SK-N-SH (cell line): ENCODE measurements at regions not wholly inside any gene's neighbourhood (a gene's known extent, or its start where the extent isn't known, plus 50 kb on each side); places are given as distances from the start of the nearest gene placed in this dataset.

Experiments used
- CTCF ChIA-PET: fragments of 300-600, 350-600 bp; formaldehyde crosslinking; extraction: SDS; loops from one replicate; lab custom pipeline; 2021; lab: Yijun Ruan, JAX
- POLR2A ChIA-PET: fragments of 350-600 bp; sonication (Branson Sonifier 250); formaldehyde crosslinking; extraction: SDS; loops from one replicate; lab custom pipeline; 2020; ENCODE audit warnings: antibody characterized with exemption, inconsistent platforms; lab: Yijun Ruan, JAX
- DNase-seq: peaks from one replicate; pipeline ENCODE4 v3.0.0; 2012
- H2AFZ ChIP-seq: fragments of 200-600 bp; sonication (generic); 2 replicates; pipeline ENCODE4 v1.8.1; 2016; ENCODE audit warnings: antibody characterized with exemption, mild to moderate bottlenecking, low read depth
- H3F3A ChIP-seq: fragments of 200-600 bp; sonication (generic); replicated peaks from 2 replicates; pipeline ENCODE3; 2016; ENCODE audit warnings: antibody characterized with exemption, mild to moderate bottlenecking; ENCODE audit not compliant: insufficient read depth
- H3K27ac ChIP-seq, 2 experiments: fragments of 200-500 bp in 1 of 2; fragments of 200-600 bp in 1 of 2; sonication (Bioruptor generic) in 1 of 2; sonication (generic), shearing (Covaris generic) in 1 of 2; 2 replicates each; pipeline versions ENCODE4 v1.5.1 to v1.6.1; 2014 to 2016; ENCODE audit warnings: low read depth in 2 of 2, inconsistent platforms in 1 of 2, low read length in 1 of 2, mild to moderate bottlenecking in 1 of 2, mixed read lengths in 1 of 2
- H3K27me3 ChIP-seq: fragments of 200-600 bp; sonication (generic), shearing (Covaris generic); 2 replicates; pipeline ENCODE4 v1.6.1; 2016; ENCODE audit warnings: mixed run types; ENCODE audit not compliant: insufficient read depth
- H3K36me3 ChIP-seq, 2 experiments: fragments of 200-500 bp in 1 of 2; fragments of 200-600 bp in 1 of 2; sonication (Bioruptor generic) in 1 of 2; sonication (generic) in 1 of 2; replicated peaks in 1 of 2; 2 replicates each; pipeline versions ENCODE3 to v1.5.1; 2014 to 2016; ENCODE audit warnings: low read length in 1 of 2, mild to moderate bottlenecking in 1 of 2; ENCODE audit not compliant: insufficient read depth in 2 of 2, control insufficient read depth in 1 of 2
- H3K4me1 ChIP-seq, 2 experiments: fragments of 200-500 bp in 1 of 2; fragments of 200-600 bp in 1 of 2; sonication (Bioruptor generic) in 1 of 2; sonication (generic), shearing (Covaris generic) in 1 of 2; 2 replicates each; pipeline versions ENCODE4 v1.5.1 to v1.6.1; 2014 to 2016; ENCODE audit warnings: low read depth in 1 of 2, low read length in 1 of 2, mixed run types in 1 of 2; ENCODE audit not compliant: insufficient read depth in 2 of 2, control insufficient read depth in 1 of 2
- H3K4me2 ChIP-seq: fragments of 200-600 bp; sonication (generic), shearing (Covaris generic); 2 replicates; pipeline ENCODE4 v1.6.1; 2017; ENCODE audit warnings: mixed run types
- H3K4me3 ChIP-seq, 2 experiments: fragments of 200-500 bp in 1 of 2; fragments of 200-600 bp in 1 of 2; sonication (Bioruptor generic) in 1 of 2; sonication (generic), shearing (Covaris generic) in 1 of 2; 2 replicates each; pipeline versions ENCODE4 v1.5.1 to v1.8.1; 2014 to 2016; ENCODE audit warnings: low read depth in 2 of 2, inconsistent platforms in 1 of 2, low read length in 1 of 2, mild to moderate bottlenecking in 1 of 2, mixed read lengths in 1 of 2, moderate library complexity in 1 of 2
- H3K79me2 ChIP-seq: fragments of 200-600 bp; sonication (generic); 2 replicates; pipeline ENCODE4 v1.8.1; 2017; ENCODE audit warnings: mild to moderate bottlenecking; ENCODE audit not compliant: insufficient read depth
- H3K9ac ChIP-seq: fragments of 200-600 bp; sonication (generic); 2 replicates; pipeline ENCODE4 v1.6.1; 2017; ENCODE audit warnings: mixed run types
- H3K9me2 ChIP-seq: fragments of 200-600 bp; sonication (generic); 2 replicates; pipeline ENCODE4 v1.6.1; 2017; ENCODE audit warnings: mixed run types
- H3K9me3 ChIP-seq: fragments of 200-600 bp; sonication (generic); 2 replicates; pipeline ENCODE4 v1.6.1; 2017; ENCODE audit warnings: mixed run types, mild to moderate bottlenecking, moderate library complexity
- H4K20me1 ChIP-seq: fragments of 200-600 bp; sonication (generic); 2 replicates; pipeline ENCODE4 v1.6.1; 2017; ENCODE audit warnings: mild to moderate bottlenecking, mixed run types; ENCODE audit not compliant: insufficient read depth
- CHD2 ChIP-seq: fragments of 150-350 bp; IDR thresholded peaks from 2 replicates; pipeline ENCODE4 v1.6.1; 2018; ENCODE audit warnings: low read length; ENCODE audit not compliant: partially characterized antibody
- CTCF ChIP-seq: fragments of 200-600 bp; sonication (generic); IDR thresholded peaks from 2 replicates; pipeline ENCODE4 v1.6.1; 2017; ENCODE audit warnings: antibody characterized with exemption, mild to moderate bottlenecking, moderate library complexity
- ELF1 ChIP-seq: IDR thresholded peaks from 2 replicates; pipeline ENCODE4 v1.4.0; 2012
- EP300 ChIP-seq, 2 experiments: IDR thresholded peaks; 2 replicates each; pipeline versions ENCODE4 v1.4.0 to v1.6.1; 2012; ENCODE audit warnings: borderline replicate concordance in 1 of 2, low read depth in 1 of 2, low read length in 1 of 2
- EZH2phosphoT487 ChIP-seq: fragments of 200-600 bp; sonication (generic); IDR thresholded peaks from 2 replicates; pipeline ENCODE4 v1.6.1; 2017; ENCODE audit warnings: low read depth, mixed run types, mild to moderate bottlenecking, antibody characterized with exemption, moderate library complexity, borderline replicate concordance
- FOSL2 ChIP-seq: IDR thresholded peaks from 2 replicates; pipeline ENCODE4 v1.4.0; 2012; ENCODE audit warnings: low read depth, mild to moderate bottlenecking, moderate library complexity, borderline replicate concordance
- FOXJ3 ChIP-seq: sonication (generic); formaldehyde crosslinking; IDR thresholded peaks from 2 replicates; pipeline ENCODE4 v1.5.1; 2020; ENCODE audit warnings: mild to moderate bottlenecking, missing genetic modification reagents
- GABPA ChIP-seq: IDR thresholded peaks from 2 replicates; pipeline ENCODE4 v1.4.0; 2012; ENCODE audit warnings: low read depth, mild to moderate bottlenecking
- GATA2 ChIP-seq: sonication (generic); formaldehyde crosslinking; IDR thresholded peaks from 2 replicates; pipeline ENCODE4 v1.5.0; 2020; ENCODE audit warnings: mild to moderate bottlenecking, missing genetic modification reagents
- IRF3 ChIP-seq: fragments of 150-350 bp; IDR thresholded peaks from 2 replicates; pipeline ENCODE4 v1.6.1; 2016; ENCODE audit warnings: mild to moderate bottlenecking, low read depth, low read length
- MEF2A ChIP-seq: IDR thresholded peaks from 2 replicates; pipeline ENCODE4 v1.4.0; 2012; ENCODE audit warnings: low read depth, borderline replicate concordance
- PBX3 ChIP-seq: IDR thresholded peaks from 2 replicates; pipeline ENCODE4; 2012
- POLR2AphosphoS5 ChIP-seq: IDR thresholded peaks from 2 replicates; pipeline ENCODE4 v1.6.1; 2012; ENCODE audit warnings: low read depth, low read length
- RCOR1 ChIP-seq: fragments of 150-350 bp; IDR thresholded peaks from 2 replicates; pipeline ENCODE4 v1.6.1; 2017; ENCODE audit warnings: antibody characterized with exemption, low read length
- REST ChIP-seq: IDR thresholded peaks from 2 replicates; pipeline ENCODE4 v1.6.1; 2012; ENCODE audit warnings: mild to moderate bottlenecking, low read depth, low read length, moderate library complexity
- RFX5 ChIP-seq: IDR thresholded peaks from 2 replicates; pipeline ENCODE4 v1.6.1; 2012; ENCODE audit warnings: mild to moderate bottlenecking, improper control_type of control experiment, low read length
- RXRA ChIP-seq: IDR thresholded peaks from 2 replicates; pipeline ENCODE4 v1.4.0; 2012; ENCODE audit warnings: low read depth, mild to moderate bottlenecking, borderline replicate concordance
- USF1 ChIP-seq: IDR thresholded peaks from 2 replicates; pipeline ENCODE4 v1.4.0; 2012; ENCODE audit warnings: low read depth, borderline replicate concordance
- USF2 ChIP-seq: fragments of 150-350 bp; IDR thresholded peaks from 2 replicates; pipeline ENCODE4 v1.6.1; 2017; ENCODE audit warnings: antibody characterized with exemption, low read length, low read depth, borderline replicate concordance
- WGBS: methylation state at CpG from one replicate; pipeline ENCODE4 v1.1.6; 2017; ENCODE audit warnings: low lambda C conversion rate; 5-methylcytosine and 5-hydroxymethylcytosine counted together
- TF ChIP-seq, protein P1 (sequence below): IDR thresholded peaks from 2 replicates; pipeline ENCODE4 v1.4.0; 2012; ENCODE audit warnings: low read depth, borderline replicate concordance

DNA sequence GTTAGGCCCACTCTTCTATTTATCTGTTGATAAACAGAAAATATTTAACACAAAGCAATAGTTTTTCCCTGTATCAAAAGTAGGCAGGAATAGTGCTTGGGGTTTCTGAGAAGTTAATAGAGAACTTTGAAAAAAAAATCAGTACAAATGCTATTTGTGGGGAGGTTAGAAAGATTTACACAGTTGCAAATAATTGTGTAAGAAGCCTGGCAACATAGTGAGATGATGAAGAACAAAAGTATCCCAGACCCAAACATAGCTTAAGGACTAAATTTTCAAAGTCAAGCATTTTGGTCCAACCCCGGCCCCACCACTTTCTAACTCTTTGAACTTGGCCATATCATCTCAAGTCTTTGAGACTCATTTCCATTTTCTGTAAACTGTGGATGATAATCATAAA lies 687.5 kb upstream of the TMEM132C start:
- ChIA-PET POLR2A (no interaction called here), CTCF (no interaction called here)
- WGBS = 24% methylated on average over 1 of the region's 1 CpG
- no peaks in the 10 kb centered on the region for H3K36me3 ChIP-seq
- no peak overlapping the region for H3K4me2 ChIP-seq
- H2AFZ ChIP-seq = no peak overlapping the region
- no peaks in the 10 kb centered on the region for H3K4me1 ChIP-seq
- H3F3A ChIP-seq = no peaks in the 10 kb centered on the region
- peaks cover 10% of the 10 kb centered on the region; the same call in 1 of the 2 replicates for H3K9me3 ChIP-seq
- H3K79me2 ChIP-seq = no peaks in the 10 kb centered on the region
- no peak for DNase-seq
- no peaks in the 10 kb centered on the region for H3K27me3 ChIP-seq
- no peak for TF ChIP-seq FOXJ3
- TF ChIP-seq, protein P1, sequence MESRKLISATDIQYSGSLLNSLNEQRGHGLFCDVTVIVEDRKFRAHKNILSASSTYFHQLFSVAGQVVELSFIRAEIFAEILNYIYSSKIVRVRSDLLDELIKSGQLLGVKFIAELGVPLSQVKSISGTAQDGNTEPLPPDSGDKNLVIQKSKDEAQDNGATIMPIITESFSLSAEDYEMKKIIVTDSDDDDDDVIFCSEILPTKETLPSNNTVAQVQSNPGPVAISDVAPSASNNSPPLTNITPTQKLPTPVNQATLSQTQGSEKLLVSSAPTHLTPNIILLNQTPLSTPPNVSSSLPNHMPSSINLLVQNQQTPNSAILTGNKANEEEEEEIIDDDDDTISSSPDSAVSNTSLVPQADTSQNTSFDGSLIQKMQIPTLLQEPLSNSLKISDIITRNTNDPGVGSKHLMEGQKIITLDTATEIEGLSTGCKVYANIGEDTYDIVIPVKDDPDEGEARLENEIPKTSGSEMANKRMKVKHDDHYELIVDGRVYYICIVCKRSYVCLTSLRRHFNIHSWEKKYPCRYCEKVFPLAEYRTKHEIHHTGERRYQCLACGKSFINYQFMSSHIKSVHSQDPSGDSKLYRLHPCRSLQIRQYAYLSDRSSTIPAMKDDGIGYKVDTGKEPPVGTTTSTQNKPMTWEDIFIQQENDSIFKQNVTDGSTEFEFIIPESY = no peak
- TF ChIP-seq RCOR1 = no peak
- no peak for TF ChIP-seq IRF3
- no peak for TF ChIP-seq PBX3
- TF ChIP-seq REST = no peak
- no peak for TF ChIP-seq RXRA
- TF ChIP-seq GABPA = no peak
- no peak for TF ChIP-seq RFX5
- no peak for TF ChIP-seq ELF1
- no peak for TF ChIP-seq USF1
- TF ChIP-seq CTCF = no peak
- TF ChIP-seq EP300 (IDR thresholded peaks at IDR 0.05; ENCODE audit: borderline replicate concordance in 1 of 2, low read depth in 1 of 2, low read length in 1 of 2) = no peak
- no peak for TF ChIP-seq USF2
- no peak for TF ChIP-seq CHD2
- no peak for TF ChIP-seq MEF2A
- TF ChIP-seq GATA2 (CRISPR knock-in tag) = no peak
- TF ChIP-seq FOSL2 = no peak
- no peak for TF ChIP-seq POLR2AphosphoS5
- no peak for TF ChIP-seq EZH2phosphoT487
- no peak overlapping the region for H3K4me3 ChIP-seq
- H4K20me1 ChIP-seq = no peaks in the 10 kb centered on the region
- H3K27ac ChIP-seq = no peak overlapping the region
- no peaks in the 10 kb centered on the region for H3K9me2 ChIP-seq
- H3K9ac ChIP-seq = no peak overlapping the region
